ENCODE measurements at regions not wholly inside any gene's neighbourhood (a gene's known extent, or its start where the extent isn't known, plus 50 kb on each side); places are given as distances from the start of the nearest gene placed in this dataset.
A peak's percentile ranks its signal among the peaks of the same experiment; 100 is the strongest.

- no peaks in the 10 kb centered on the region for H3K27me3 ChIP-seq (replicated peaks; ENCODE audit: control insufficient read depth, insufficient read depth, low read length)
- no peak for DNase-seq (ENCODE audit: low read depth)
- peaks cover 8% of the 10 kb centered on the region for H3K9me3 ChIP-seq (ENCODE audit: control insufficient read depth, low read length)
- H3K36me3 ChIP-seq (ENCODE audit: control insufficient read depth, insufficient read depth, low read length, severe bottlenecking), result no peaks in the 10 kb centered on the region
- no peaks in the 10 kb centered on the region for H3K4me1 ChIP-seq (ENCODE audit: control insufficient read depth, insufficient read depth, low read length)
- H3K9ac ChIP-seq (ENCODE audit: low read length), result no peak overlapping the region
- no peak overlapping the region for H3K4me3 ChIP-seq (ENCODE audit: low read length)
These were observed 134.1 kb upstream of the SLC10A2 start for GRCh38 chr13:103200118-103200885.

DNA sequence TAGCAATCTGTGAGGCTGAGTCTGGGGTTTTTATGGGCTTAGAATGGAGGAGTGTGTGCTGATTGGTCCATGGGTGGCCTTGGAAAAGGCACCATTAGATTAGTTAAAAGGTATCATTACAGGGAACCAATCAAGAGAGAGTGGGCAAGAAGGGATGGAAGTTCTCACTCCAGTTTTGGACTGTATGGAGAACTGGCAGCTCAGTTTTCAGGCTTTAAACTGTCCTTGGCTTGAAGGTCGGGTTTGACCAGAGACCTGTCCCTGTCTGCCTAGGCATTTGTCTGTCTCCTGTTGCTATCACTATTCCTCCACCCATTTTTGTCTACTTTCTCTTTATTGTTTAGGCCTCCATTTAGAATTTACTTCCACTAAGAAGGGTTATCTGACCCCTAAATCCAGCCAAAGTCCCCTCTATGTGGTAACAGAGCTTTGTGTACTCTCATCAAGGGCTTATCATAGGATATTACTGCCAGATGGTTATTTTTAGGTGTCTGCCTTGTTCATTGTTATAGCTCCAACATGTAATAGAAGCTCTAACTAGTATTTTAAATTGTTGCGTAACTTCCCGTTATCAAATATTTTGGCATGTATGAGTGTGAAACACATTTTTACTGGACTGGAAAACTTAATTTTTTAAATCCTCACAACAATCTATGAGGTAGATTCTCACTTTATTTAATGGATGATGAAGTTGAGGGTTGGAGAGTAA, 133.3 kb upstream of the SLC10A2 start:
- no peak for DNase-seq (ENCODE audit: low read depth)
- H3K27me3 ChIP-seq (replicated peaks; ENCODE audit: control insufficient read depth, insufficient read depth, low read length), result no peaks in the 10 kb centered on the region
- no peak overlapping the region for H3K9ac ChIP-seq (ENCODE audit: low read length)
- no peaks in the 10 kb centered on the region for H3K36me3 ChIP-seq (ENCODE audit: control insufficient read depth, insufficient read depth, low read length, severe bottlenecking)
- H3K4me1 ChIP-seq (ENCODE audit: control insufficient read depth, insufficient read depth, low read length), result no peaks in the 10 kb centered on the region
- H3K4me3 ChIP-seq (ENCODE audit: low read length), result no peak overlapping the region
- H3K9me3 ChIP-seq (ENCODE audit: control insufficient read depth, low read length), result peaks cover 8% of the 10 kb centered on the region

DNA sequence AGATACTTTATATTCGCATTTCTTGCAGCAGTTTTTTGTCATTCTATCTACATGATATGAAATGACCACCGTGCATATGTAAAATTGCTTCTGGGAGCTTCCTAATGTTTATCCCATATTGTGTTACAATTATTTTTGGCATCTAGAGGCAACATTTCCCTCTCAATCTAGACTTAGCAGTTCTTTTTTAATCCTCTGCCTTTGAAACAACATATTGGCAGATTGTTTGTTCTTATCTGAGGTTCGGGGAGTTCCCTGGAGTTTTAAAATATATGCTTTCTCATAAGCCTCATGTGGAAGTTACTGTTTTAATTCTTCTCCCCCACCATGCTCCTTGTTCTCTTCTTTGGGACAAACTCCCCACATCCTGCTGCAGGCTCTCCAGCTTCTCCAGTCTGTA, 130.1 kb upstream of the SLC10A2 start:
- no peak overlapping the region for H3K9ac ChIP-seq (ENCODE audit: low read length)
- H3K27me3 ChIP-seq (replicated peaks; ENCODE audit: control insufficient read depth, insufficient read depth, low read length), result no peaks in the 10 kb centered on the region
- DNase-seq (ENCODE audit: low read depth), result no peak
- peaks cover 8% of the 10 kb centered on the region for H3K9me3 ChIP-seq (ENCODE audit: control insufficient read depth, low read length)
- H3K4me1 ChIP-seq (ENCODE audit: control insufficient read depth, insufficient read depth, low read length), result no peaks in the 10 kb centered on the region
- no peak overlapping the region for H3K4me3 ChIP-seq (ENCODE audit: low read length)
- no peaks in the 10 kb centered on the region for H3K36me3 ChIP-seq (ENCODE audit: control insufficient read depth, insufficient read depth, low read length, severe bottlenecking)

DNA sequence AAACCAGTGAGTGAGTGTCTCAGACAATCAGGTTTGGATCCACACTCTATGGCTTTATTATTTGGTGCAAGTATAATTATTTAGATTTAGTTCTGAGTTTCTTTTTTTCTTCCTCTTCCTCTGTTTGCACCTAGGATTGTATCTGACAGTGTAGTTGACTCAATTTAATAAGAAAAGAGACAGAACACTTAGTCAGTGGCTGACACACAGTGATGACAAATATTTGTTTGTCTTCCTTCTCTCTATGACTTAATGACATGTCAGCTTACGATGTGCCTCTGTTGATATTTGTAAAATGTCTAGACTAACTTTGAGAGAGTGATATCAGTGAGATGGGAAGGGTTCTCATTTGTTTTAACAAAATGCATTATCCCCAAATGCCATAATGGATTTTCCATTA, 129.5 kb upstream of the SLC10A2 start:
- Histone ChIP-seq H3K9ac (ENCODE audit: low read length) (no peak overlapping the region), H3K4me3 (ENCODE audit: low read length) (no peak overlapping the region), H3K36me3 (ENCODE audit: control insufficient read depth, insufficient read depth, low read length, severe bottlenecking) (no peaks in the 10 kb centered on the region), H3K9me3 (ENCODE audit: control insufficient read depth, low read length) (peaks cover 8% of the 10 kb centered on the region), H3K27me3 (replicated peaks; ENCODE audit: control insufficient read depth, insufficient read depth, low read length) (no peaks in the 10 kb centered on the region), H3K4me1 (ENCODE audit: control insufficient read depth, insufficient read depth, low read length) (no peaks in the 10 kb centered on the region)
- no peak for DNase-seq (ENCODE audit: low read depth)

DNA sequence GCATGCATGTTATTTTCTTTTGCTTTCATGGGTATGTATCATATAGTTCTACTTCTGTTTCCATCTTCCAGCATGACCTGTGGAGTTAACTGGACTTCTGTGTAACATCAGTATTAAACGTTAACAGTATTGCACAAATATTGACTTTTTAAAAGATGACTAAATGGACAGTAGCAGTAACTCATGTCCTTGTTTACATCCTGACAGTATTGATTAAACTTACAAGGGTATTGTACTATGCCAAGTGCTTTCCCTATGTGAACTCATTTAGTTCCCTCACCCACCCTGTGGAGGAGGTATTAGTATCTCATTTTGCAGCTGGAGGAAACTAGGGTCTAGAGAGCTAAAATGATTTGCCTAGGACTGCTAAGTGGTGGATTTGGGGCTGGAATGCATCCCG, 128.7 kb upstream of the SLC10A2 start:
- Histone ChIP-seq H3K4me1 (ENCODE audit: control insufficient read depth, insufficient read depth, low read length) (no peaks in the 10 kb centered on the region), H3K4me3 (ENCODE audit: low read length) (no peak overlapping the region), H3K9me3 (ENCODE audit: control insufficient read depth, low read length) (peaks cover 8% of the 10 kb centered on the region), H3K27me3 (replicated peaks; ENCODE audit: control insufficient read depth, insufficient read depth, low read length) (no peaks in the 10 kb centered on the region), H3K9ac (ENCODE audit: low read length) (no peak overlapping the region), H3K36me3 (ENCODE audit: control insufficient read depth, insufficient read depth, low read length, severe bottlenecking) (no peaks in the 10 kb centered on the region)
- no peak for DNase-seq (ENCODE audit: low read depth)

DNA sequence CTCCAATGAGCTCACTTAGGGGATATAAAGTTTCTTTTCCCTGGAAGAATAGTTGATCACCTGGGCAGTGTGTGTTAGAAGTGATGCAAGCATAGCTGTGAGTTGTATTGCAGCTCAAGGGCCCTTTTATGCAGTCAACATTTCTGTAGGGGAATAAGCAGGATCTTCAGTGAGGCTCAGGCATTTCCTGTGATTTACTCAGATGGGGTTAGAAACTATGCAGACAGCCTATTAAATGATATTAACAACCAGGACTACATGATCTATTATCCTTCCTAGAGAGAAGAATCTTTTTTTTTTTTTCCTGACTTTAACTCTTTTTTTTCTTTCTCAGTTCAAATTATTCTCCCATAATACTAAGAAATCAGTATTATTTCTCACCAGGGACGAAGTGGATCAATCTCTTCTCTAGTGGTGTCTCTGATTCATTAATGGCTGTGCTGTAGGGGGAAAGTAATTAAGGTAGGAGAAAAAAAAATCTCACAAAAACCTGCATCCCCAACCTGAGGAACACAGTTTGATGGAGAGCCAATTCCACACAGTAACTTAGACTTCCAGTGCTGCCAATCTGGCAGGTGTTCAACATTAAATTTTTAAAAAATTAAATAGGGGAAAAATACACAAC, 126.4 kb upstream of the SLC10A2 start:
- no peak overlapping the region for H3K9ac ChIP-seq (ENCODE audit: low read length)
- H3K36me3 ChIP-seq (ENCODE audit: control insufficient read depth, insufficient read depth, low read length, severe bottlenecking), result no peaks in the 10 kb centered on the region
- no peak for DNase-seq (ENCODE audit: low read depth)
- no peaks in the 10 kb centered on the region for H3K27me3 ChIP-seq (replicated peaks; ENCODE audit: control insufficient read depth, insufficient read depth, low read length)
- H3K4me1 ChIP-seq (ENCODE audit: control insufficient read depth, insufficient read depth, low read length), result no peaks in the 10 kb centered on the region
- no peaks in the 10 kb centered on the region for H3K9me3 ChIP-seq (ENCODE audit: control insufficient read depth, low read length)
- no peak overlapping the region for H3K4me3 ChIP-seq (ENCODE audit: low read length)

GRCh38 chr13:103190841-103191240, 124.6 kb upstream of the SLC10A2 start:
- Histone ChIP-seq H3K36me3 (ENCODE audit: control insufficient read depth, insufficient read depth, low read length, severe bottlenecking) (no peaks in the 10 kb centered on the region), H3K4me1 (ENCODE audit: control insufficient read depth, insufficient read depth, low read length) (no peaks in the 10 kb centered on the region), H3K4me3 (ENCODE audit: low read length) (no peak overlapping the region), H3K9me3 (ENCODE audit: control insufficient read depth, low read length) (no peaks in the 10 kb centered on the region), H3K9ac (ENCODE audit: low read length) (no peak overlapping the region), H3K27me3 (replicated peaks; ENCODE audit: control insufficient read depth, insufficient read depth, low read length) (no peaks in the 10 kb centered on the region)
- no peak for DNase-seq (ENCODE audit: low read depth)

- no peaks in the 10 kb centered on the region for H3K4me1 ChIP-seq (ENCODE audit: control insufficient read depth, insufficient read depth, low read length)
- DNase-seq (ENCODE audit: low read depth), result peak; percentile 70
These were observed 122.6 kb upstream of the SLC10A2 start for GRCh38 chr13:103188713-103189326.

GRCh38 chr13:103187721-103188156, 121.5 kb upstream of the SLC10A2 start:
- Histone ChIP-seq H3K9ac (ENCODE audit: low read length) (no peak overlapping the region), H3K4me1 (ENCODE audit: control insufficient read depth, insufficient read depth, low read length) (no peaks in the 10 kb centered on the region), H3K4me3 (ENCODE audit: low read length) (no peak overlapping the region), H3K27me3 (replicated peaks; ENCODE audit: control insufficient read depth, insufficient read depth, low read length) (no peaks in the 10 kb centered on the region), H3K9me3 (ENCODE audit: control insufficient read depth, low read length) (no peaks in the 10 kb centered on the region), H3K36me3 (ENCODE audit: control insufficient read depth, insufficient read depth, low read length, severe bottlenecking) (no peaks in the 10 kb centered on the region)
- no peak for DNase-seq (ENCODE audit: low read depth)

More at GRCh38 chr13:103188713-103189326, 122.6 kb upstream of the SLC10A2 start:
- Histone ChIP-seq H3K9me3 (ENCODE audit: control insufficient read depth, low read length) (no peaks in the 10 kb centered on the region), H3K36me3 (ENCODE audit: control insufficient read depth, insufficient read depth, low read length, severe bottlenecking) (no peaks in the 10 kb centered on the region), H3K4me3 (ENCODE audit: low read length) (no peak overlapping the region), H3K27me3 (replicated peaks; ENCODE audit: control insufficient read depth, insufficient read depth, low read length) (no peaks in the 10 kb centered on the region), H3K9ac (ENCODE audit: low read length) (no peak overlapping the region)

GRCh38 chr13:103184413-103184812, 118.2 kb upstream of the SLC10A2 start:
- Histone ChIP-seq H3K9ac (ENCODE audit: low read length) (no peak overlapping the region), H3K4me3 (ENCODE audit: low read length) (no peak overlapping the region)
- no peak for DNase-seq (ENCODE audit: low read depth)

More at GRCh38 chr13:103184413-103184812, 118.2 kb upstream of the SLC10A2 start:
- no peaks in the 10 kb centered on the region for H3K4me1 ChIP-seq (ENCODE audit: control insufficient read depth, insufficient read depth, low read length)
- H3K36me3 ChIP-seq (ENCODE audit: control insufficient read depth, insufficient read depth, low read length, severe bottlenecking), result no peaks in the 10 kb centered on the region
- H3K27me3 ChIP-seq (replicated peaks; ENCODE audit: control insufficient read depth, insufficient read depth, low read length), result no peaks in the 10 kb centered on the region
- H3K9me3 ChIP-seq (ENCODE audit: control insufficient read depth, low read length), result no peaks in the 10 kb centered on the region

Data from adipocyte (in vitro differentiated cells).